Mucosa of gallbladder (tissue), 1 donor: ENCODE measurements at regions not wholly inside any gene's neighbourhood (a gene's known extent, or its start where the extent isn't known, plus 50 kb on each side); places are given as distances from the start of the nearest gene placed in this dataset.
"Not testable (repeated sequence)": the region's sequence is repeated elsewhere in the genome, so short reads cannot be mapped to it uniquely, and the experiment has no call there.

Source experiments
- DNase-seq: peaks from one replicate; pipeline ENCODE4 v3.0.0-alpha.2; 2020; ENCODE audit warnings: low spot score
- donor health status: DM: no; HTN: no; CAD: no.

DNA sequence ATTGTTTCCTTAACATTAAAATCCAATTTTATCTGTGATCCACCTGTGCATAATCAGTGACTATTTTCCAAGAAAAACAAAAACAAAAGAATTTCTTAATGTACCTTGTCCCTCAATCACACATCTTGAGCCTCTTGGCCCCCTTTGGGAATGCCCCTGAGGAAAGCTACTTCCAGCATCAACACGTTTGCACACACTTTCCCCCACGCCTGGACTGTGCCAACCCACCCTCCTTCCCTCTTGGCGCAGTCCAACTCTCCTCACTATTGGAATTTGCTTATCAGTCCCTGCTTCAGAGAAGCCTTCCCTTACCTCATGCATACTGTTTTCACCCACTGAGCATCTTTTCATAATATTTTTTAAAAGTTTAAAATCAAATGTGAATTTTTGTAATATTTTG lies 389.4 kb upstream of the NRSN1 start:
- DNase-seq, result no peak

GRCh38 chr6:23747239-23747638 lies 378.8 kb upstream of the NRSN1 start:
- DNase-seq, result no peak

DNA sequence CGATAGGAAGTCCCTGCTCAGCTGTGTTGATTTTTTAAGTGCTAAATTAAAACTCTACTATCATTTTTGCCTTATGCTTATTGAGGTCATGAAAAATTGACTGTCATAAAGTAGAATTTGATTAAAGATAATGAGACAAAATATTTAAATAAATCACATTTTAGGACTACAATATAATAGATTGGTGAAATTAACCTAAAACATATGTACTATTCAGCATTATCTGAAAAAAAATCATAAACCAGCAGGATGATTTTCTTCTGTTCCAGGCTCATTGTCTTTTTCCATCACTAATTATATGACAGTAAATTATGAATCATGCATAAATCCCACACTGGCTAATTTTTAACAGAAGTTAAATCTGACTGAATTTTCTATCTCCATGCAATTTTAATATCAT lies 373.6 kb upstream of the NRSN1 start:
- DNase-seq, result no peak

DNA sequence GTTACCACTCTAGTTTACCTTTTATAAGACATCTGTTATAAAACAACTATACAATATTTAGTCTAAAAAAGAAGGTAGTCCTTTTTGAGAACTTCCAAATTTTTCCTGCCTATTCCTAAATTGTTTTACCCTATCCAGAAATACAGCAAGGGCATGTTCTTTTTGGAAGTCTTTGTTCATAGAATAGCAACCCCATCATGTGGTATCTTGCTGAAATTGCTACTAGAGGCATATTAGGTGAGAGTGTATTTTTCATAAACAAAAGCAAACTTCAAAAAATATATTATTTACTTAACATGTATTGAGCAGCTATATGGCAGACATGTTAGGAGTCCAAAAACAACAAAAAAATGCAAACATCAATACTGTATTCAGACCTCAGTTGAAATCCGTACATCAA lies 371.8 kb upstream of the NRSN1 start:
- no peak for DNase-seq

- no peak for DNase-seq
These were observed 350.9 kb upstream of the NRSN1 start for GRCh38 chr6:23775127-23775526.

DNA sequence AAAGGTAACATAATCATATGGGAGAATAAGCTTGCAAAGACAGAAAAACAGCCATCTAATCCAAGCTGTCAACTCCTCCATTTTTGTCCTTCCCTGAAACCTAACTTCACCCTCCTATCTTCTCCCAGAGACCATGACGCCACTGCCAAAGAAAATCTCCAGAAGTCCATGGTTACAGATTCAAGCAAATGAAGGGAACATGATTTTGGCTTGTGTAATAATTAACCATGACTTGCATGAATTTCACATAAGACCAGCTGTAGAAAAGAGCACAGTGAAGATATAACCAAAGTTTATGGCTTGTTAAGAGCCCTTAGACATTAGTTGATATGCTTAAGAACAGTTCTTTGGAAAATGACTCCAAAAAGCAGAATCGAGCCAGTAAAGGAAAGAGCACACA lies 342.1 kb upstream of the NRSN1 start:
- no peak for DNase-seq

DNA sequence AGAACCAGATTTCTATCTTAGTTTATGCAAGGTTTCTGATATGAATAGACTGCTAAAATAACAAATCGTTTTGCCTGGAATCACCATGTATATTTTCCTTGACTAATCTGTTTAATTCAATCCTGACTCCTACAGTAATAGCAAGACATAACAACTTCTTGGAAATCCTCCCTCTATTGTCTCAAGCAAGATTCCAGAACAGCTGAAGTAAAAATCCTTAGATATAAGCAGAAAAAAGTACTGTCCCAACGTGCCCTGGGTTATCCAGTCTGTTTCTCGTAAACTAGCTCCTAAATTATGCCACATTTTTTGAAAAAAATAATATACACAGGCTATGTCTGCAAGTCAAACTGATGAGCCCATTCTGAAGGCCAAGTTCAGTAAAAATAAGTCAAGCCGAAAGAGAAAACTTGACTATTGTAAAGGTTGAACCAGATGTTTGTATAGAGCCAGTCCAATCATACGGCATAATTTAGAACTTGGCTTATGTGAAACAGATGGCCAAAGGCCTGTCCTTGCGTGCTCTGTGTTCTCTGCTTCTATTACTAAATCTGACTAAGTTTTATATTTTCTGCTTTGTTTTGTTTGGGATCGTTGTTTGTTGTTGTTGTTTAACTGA lies 341.6 kb upstream of the NRSN1 start:
- no peak for DNase-seq

GRCh38 chr6:23790756-23791155 lies 335.3 kb upstream of the NRSN1 start:
- DNase-seq, result no peak

DNA sequence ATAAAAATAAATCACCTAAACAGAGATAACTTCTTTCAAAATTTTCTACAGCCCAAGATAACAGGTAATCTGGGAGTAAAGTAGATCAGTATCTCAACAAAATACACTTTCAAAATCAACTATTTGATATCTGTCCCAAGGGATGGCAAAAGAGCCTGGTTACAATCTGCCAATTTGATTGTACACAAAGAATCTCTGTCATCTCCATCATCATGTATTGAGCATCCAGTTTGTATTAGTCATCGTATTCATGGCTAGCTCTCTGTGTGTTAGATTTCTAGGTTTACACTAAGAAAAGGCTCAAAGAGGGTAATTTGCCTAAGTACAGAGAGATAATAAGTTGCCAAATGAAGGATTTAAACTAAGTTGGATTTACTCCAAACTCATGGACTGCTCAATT lies 329.0 kb upstream of the NRSN1 start:
- DNase-seq, result no peak

- DNase-seq, result not testable (repeated sequence)
These were observed 321.7 kb upstream of the NRSN1 start for GRCh38 chr6:23804289-23804688.

- DNase-seq, result not testable (repeated sequence)
These were observed 304.9 kb upstream of the NRSN1 start for GRCh38 chr6:23821141-23821540.

DNA sequence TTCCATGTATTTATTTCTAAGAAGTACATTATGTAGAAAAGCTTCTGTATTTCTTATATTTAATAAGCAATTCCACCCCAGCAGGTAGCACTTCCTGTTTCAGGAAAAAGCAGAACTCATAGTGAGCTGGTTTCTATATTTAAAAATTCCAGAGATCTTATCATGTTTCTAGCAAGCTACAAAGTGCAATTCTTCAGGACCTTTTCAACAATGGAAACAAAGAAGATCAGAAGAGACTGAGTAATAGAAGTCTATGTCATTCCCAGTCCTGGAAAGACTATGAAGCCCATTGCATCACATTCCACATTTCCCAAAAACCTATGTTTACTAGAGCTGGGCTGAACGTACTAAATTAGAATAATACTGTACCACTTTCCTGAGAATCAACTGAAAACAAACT lies 302.6 kb upstream of the NRSN1 start:
- DNase-seq, result no peak

- DNase-seq, result no peak
These were observed 299.4 kb upstream of the NRSN1 start for GRCh38 chr6:23826572-23826971.

DNA sequence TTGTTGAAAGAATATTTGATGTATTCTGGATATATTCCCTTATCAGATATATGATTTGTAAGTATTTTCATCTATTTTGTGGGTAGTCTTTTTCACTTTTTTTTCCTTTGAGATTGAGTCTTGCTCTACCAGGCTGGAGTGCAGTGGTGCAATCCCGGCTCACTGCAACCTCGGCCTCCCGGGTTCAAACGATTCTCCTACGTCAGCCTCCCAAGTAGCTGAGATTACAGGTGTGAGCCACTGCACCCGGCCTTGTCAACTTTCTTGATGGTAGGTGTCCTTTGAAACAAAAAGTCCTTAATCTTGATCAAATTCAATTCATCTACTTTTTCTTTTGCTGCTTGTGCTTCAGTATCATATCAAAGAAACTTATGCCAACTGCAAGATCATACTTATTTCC lies 297.2 kb upstream of the NRSN1 start:
- no peak for DNase-seq

GRCh38 chr6:23841116-23841515 lies 284.9 kb upstream of the NRSN1 start:
- no peak for DNase-seq

- no peak for DNase-seq
These were observed 283.3 kb upstream of the NRSN1 start for GRCh38 chr6:23842760-23843159.

DNA sequence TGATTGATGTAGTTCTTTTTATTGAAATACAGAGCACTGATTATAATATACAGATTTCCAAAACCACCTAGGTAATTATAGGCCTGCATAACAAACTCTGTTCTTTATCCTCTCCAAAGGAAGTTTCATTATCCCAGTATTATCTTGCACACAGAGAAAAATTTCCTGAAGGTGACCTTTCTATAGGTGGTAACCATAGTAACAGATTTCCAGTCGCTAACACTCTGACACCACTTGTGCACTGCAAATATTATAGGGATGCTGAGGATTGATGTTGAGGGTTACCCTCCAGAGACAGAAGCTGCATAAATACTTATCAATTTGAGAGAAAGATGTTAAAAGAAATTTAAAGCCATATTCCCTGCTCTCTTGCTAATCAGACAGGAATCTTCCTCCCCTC lies 274.5 kb upstream of the NRSN1 start:
- no peak for DNase-seq

- DNase-seq, result not testable (repeated sequence)
These were observed 272.4 kb upstream of the NRSN1 start for GRCh38 chr6:23853566-23854133.

- DNase-seq, result not testable (repeated sequence)
These were observed 271.9 kb upstream of the NRSN1 start for GRCh38 chr6:23854154-23854553.

DNA sequence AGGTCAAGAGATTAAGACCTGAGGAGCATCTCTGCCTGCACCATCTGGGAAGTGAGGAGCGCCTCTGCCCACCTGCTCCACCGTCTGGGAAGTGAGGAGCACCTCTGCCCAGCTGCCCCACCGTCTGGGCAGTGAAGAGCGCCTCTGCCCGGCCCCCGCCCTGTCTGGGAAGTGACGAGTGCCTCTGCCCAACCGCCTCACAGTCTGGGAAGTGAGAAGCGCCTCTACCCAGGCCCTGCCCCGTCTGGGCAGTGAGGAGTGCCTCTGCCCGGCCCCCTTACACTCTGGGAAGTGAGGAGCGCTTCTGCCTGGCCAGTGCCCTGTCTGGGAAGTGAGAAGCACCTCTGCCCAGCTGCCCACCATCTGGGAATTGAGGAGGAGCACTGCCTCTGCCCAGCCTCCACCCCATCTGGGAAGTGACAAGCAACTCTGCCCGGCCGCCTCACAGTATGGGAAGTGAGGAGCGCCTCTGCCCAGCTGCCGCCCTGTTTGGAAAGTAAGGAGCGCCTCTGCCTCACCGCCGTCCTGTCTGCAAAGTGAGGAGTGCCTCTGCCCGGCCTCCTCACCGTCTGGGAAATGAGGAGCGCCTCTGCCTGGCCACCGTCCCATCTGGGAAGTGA lies 270.4 kb upstream of the NRSN1 start:
- DNase-seq, result no peak

- no peak for DNase-seq
These were observed 255.5 kb upstream of the NRSN1 start for GRCh38 chr6:23870496-23870895.

DNA sequence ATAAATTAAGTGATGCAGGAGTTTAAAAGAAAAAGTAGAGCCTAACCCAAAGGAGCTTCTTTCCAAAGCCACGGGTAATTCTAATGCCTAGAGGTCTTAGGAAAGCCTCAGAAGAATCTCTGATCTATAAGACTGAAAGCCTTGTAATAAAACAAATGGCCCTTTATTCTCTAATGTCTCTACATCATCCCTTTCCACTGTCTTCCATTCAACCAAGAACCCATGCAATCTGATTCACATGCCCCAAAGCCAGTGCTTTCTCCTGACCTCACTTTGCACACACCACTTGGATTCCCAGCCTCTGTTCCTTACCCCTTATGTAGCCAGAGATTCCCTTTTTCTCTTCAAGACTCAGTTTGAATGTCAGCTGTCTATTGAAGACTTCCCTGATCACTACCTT lies 252.9 kb upstream of the NRSN1 start:
- no peak for DNase-seq

GRCh38 chr6:23875006-23875405 lies 251.0 kb upstream of the NRSN1 start:
- DNase-seq, result no peak

- no peak for DNase-seq
These were observed 246.2 kb upstream of the NRSN1 start for GRCh38 chr6:23879816-23880215.
